ENCODE measurements at regions not wholly inside any gene's neighbourhood (a gene's known extent, or its start where the extent isn't known, plus 50 kb on each side); places are given as distances from the start of the nearest gene placed in this dataset.

GRCh38 chr18:41798879-41799278, 156.2 kb upstream of the PIK3C3 start:
- no peak for DNase-seq
- Histone ChIP-seq H3K27me3 (no peaks in the 10 kb centered on the region), H3K4me1 (no peaks in the 10 kb centered on the region), H3K27ac (no peak overlapping the region), H3K4me3 (no peak overlapping the region), H3K9me3 (no peaks in the 10 kb centered on the region), H3K36me3 (no peaks in the 10 kb centered on the region)
- intact Hi-C loops (cut with DNase I), result no loop called here
- TF ChIP-seq POLR2AphosphoS5 (IDR thresholded peaks at IDR 0.05), result no peak
- TF ChIP-seq, protein P1, sequence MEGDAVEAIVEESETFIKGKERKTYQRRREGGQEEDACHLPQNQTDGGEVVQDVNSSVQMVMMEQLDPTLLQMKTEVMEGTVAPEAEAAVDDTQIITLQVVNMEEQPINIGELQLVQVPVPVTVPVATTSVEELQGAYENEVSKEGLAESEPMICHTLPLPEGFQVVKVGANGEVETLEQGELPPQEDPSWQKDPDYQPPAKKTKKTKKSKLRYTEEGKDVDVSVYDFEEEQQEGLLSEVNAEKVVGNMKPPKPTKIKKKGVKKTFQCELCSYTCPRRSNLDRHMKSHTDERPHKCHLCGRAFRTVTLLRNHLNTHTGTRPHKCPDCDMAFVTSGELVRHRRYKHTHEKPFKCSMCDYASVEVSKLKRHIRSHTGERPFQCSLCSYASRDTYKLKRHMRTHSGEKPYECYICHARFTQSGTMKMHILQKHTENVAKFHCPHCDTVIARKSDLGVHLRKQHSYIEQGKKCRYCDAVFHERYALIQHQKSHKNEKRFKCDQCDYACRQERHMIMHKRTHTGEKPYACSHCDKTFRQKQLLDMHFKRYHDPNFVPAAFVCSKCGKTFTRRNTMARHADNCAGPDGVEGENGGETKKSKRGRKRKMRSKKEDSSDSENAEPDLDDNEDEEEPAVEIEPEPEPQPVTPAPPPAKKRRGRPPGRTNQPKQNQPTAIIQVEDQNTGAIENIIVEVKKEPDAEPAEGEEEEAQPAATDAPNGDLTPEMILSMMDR (IDR thresholded peaks at IDR 0.05), result no peak
- 60 to 64% methylated on average over 2 of the region's 2 CpGs for WGBS, 2 donors

DNA sequence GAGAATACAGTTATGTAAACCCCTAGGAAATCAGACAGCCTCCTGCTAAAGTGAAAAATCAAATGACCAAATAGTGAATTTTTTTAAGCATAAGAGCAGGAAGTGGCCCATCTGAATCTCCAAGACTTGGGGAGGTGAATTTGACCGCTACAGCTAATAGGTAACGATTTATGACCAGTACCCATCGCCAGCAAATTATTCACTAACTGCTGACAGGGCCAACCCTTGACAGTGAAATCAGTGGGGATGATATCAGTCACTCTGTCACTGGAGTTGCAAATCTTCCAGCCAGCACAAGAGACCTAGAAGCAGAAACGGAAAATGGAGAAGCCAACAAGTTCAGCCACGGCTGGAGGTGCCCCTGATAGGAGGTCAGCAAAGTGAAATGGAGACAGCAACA, 164.3 kb upstream of the PIK3C3 start:
- TF ChIP-seq POLR2AphosphoS5 (IDR thresholded peaks at IDR 0.05) (no peak), POLR2A (IDR thresholded peaks at IDR 0.05) (no peak), EP300 (IDR thresholded peaks at IDR 0.05) (no peak)
- TF ChIP-seq, protein P1 (IDR thresholded peaks at IDR 0.05), result no peak
- H3K4me3 ChIP-seq, result no peak overlapping the region
- H3K4me1 ChIP-seq, result no peaks in the 10 kb centered on the region
- H3K9me3 ChIP-seq, result no peaks in the 10 kb centered on the region
- H3K27me3 ChIP-seq, result no peaks in the 10 kb centered on the region
- H3K27ac ChIP-seq, result no peak overlapping the region
- 85 to 87% methylated on average over 5 of the region's 5 CpGs for WGBS, 2 donors
- no peak for DNase-seq
- intact Hi-C loops (cut with DNase I), result no loop called here
- H3K36me3 ChIP-seq, result no peaks in the 10 kb centered on the region

DNA sequence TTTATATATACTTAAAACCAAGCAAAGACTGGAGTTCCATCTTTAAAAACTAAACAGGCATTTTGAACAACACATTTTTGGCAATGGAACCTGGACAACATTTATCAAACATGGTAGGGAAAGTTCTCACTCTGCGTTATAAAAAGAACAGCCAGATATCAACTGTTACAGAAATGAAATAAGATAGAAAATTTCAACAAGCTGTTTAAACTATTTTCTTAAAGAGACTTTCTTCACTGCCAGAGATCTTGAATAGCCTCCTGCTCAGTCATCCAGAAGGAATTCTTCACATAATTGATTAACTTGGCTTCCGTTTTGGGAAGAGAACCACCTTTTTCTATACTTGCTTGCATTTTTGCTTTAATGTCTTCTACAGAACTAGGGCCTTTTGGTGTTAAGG, 166.0 kb upstream of the PIK3C3 start:
- H3K9me3 ChIP-seq, result no peaks in the 10 kb centered on the region
- no peaks in the 10 kb centered on the region for H3K4me1 ChIP-seq
- no peaks in the 10 kb centered on the region for H3K36me3 ChIP-seq
- H3K27ac ChIP-seq, result no peak overlapping the region
- no peak overlapping the region for H3K4me3 ChIP-seq
- no peak for TF ChIP-seq POLR2AphosphoS5 (IDR thresholded peaks at IDR 0.05)
- no peak for TF ChIP-seq POLR2A (IDR thresholded peaks at IDR 0.05)
- no peak for TF ChIP-seq EP300 (IDR thresholded peaks at IDR 0.05)
- TF ChIP-seq, protein P1 (IDR thresholded peaks at IDR 0.05), result no peak
- 86 to 88% methylated on average over 2 of the region's 2 CpGs for WGBS, 2 donors
- intact Hi-C loops (cut with DNase I), result no loop called here
- no peaks in the 10 kb centered on the region for H3K27me3 ChIP-seq
- no peak for DNase-seq

GRCh38 chr18:41783879-41784278, 171.2 kb upstream of the PIK3C3 start:
- intact Hi-C loops (cut with DNase I), result no loop called here
- WGBS, 2 donors, result 64 to 71% methylated on average over 1 of the region's 1 CpG
- DNase-seq, result no peak
- H3K9me3 ChIP-seq, result no peaks in the 10 kb centered on the region
- H3K27me3 ChIP-seq, result no peaks in the 10 kb centered on the region
- H3K27ac ChIP-seq, result no peak overlapping the region
- TF ChIP-seq, protein P1 (IDR thresholded peaks at IDR 0.05), result no peak
- TF ChIP-seq POLR2AphosphoS5 (IDR thresholded peaks at IDR 0.05), result no peak
- TF ChIP-seq POLR2A (IDR thresholded peaks at IDR 0.05), result no peak
- TF ChIP-seq EP300 (IDR thresholded peaks at IDR 0.05), result no peak
- H3K4me1 ChIP-seq, result no peaks in the 10 kb centered on the region
- no peak overlapping the region for H3K4me3 ChIP-seq
- no peaks in the 10 kb centered on the region for H3K36me3 ChIP-seq

- WGBS, 2 donors, result 65 to 73% methylated on average over 5 of the region's 5 CpGs
- H3K27me3 ChIP-seq, result no peaks in the 10 kb centered on the region
- intact Hi-C loops (cut with DNase I), result no loop called here
Measured at GRCh38 chr18:41783065-41783818, 171.8 kb upstream of the PIK3C3 start.

More at GRCh38 chr18:41783065-41783818, 171.8 kb upstream of the PIK3C3 start:
- Histone ChIP-seq H3K4me3 (no peak overlapping the region), H3K27ac (no peak overlapping the region), H3K36me3 (no peaks in the 10 kb centered on the region), H3K9me3 (no peaks in the 10 kb centered on the region), H3K4me1 (no peaks in the 10 kb centered on the region)
- no peak for TF ChIP-seq EP300 (IDR thresholded peaks at IDR 0.05)
- TF ChIP-seq, protein P1 (IDR thresholded peaks at IDR 0.05), result no peak
- no peak for TF ChIP-seq POLR2AphosphoS5 (IDR thresholded peaks at IDR 0.05)
- no peak for TF ChIP-seq POLR2A (IDR thresholded peaks at IDR 0.05)
- DNase-seq, result no peak

All from sigmoid colon (tissue), 6 donors.